SK-N-DZ (cell line): ENCODE measurements at regions not wholly inside any gene's neighbourhood (a gene's known extent, or its start where the extent isn't known, plus 50 kb on each side); places are given as distances from the start of the nearest gene placed in this dataset.
"Not testable (repeated sequence)": the region's sequence is repeated elsewhere in the genome, so short reads cannot be mapped to it uniquely, and the experiment has no call there.

Experiments
- DNase-seq: peaks from one replicate; pipeline ENCODE4 v3.0.0-alpha.2; 2015; ENCODE audit warnings: low spot score

- DNase-seq: not testable (repeated sequence)
Observed at GRCh38 chr6:103092414-103092813, 1698.9 kb downstream of the GRIK2 start.

GRCh38 chr6:103085801-103086200 lies 1692.3 kb downstream of the GRIK2 start:
- no peak for DNase-seq

- peak; percentile 86 for DNase-seq
Observed at GRCh38 chr6:103081876-103082630, 1688.5 kb downstream of the GRIK2 start.

- DNase-seq: peak; percentile 57
Observed at GRCh38 chr6:103081126-103081525, 1687.6 kb downstream of the GRIK2 start.

- DNase-seq: no peak
Observed at GRCh38 chr6:103080497-103080896, 1687.0 kb downstream of the GRIK2 start.

- DNase-seq: no peak
Observed at GRCh38 chr6:103079867-103080266, 1686.4 kb downstream of the GRIK2 start.

GRCh38 chr6:103062136-103062535 lies 1668.6 kb downstream of the GRIK2 start:
- DNase-seq: no peak

- no peak for DNase-seq
Observed at GRCh38 chr6:103047567-103047966, 1654.1 kb downstream of the GRIK2 start.

GRCh38 chr6:103042336-103042735 lies 1648.8 kb downstream of the GRIK2 start:
- peak; percentile 23 for DNase-seq

GRCh38 chr6:103036846-103037245 lies 1643.3 kb downstream of the GRIK2 start:
- peak; percentile 2 for DNase-seq

- DNase-seq: no peak
Observed at GRCh38 chr6:103027271-103027931, 1633.9 kb downstream of the GRIK2 start.

- DNase-seq: no peak
Observed at GRCh38 chr6:103018426-103018825, 1624.9 kb downstream of the GRIK2 start.

- no peak for DNase-seq
Observed at GRCh38 chr6:103017878-103018277, 1624.4 kb downstream of the GRIK2 start.

GRCh38 chr6:103011605-103012004 lies 1618.1 kb downstream of the GRIK2 start:
- no peak for DNase-seq

GRCh38 chr6:103002282-103002681 lies 1608.8 kb downstream of the GRIK2 start:
- DNase-seq: no peak

GRCh38 chr6:103001724-103002123 lies 1608.2 kb downstream of the GRIK2 start:
- DNase-seq: no peak

GRCh38 chr6:103000688-103001087 lies 1607.2 kb downstream of the GRIK2 start:
- no peak for DNase-seq

GRCh38 chr6:102995491-102995890 lies 1602.0 kb downstream of the GRIK2 start:
- no peak for DNase-seq

- no peak for DNase-seq
Observed at GRCh38 chr6:102994866-102995265, 1601.4 kb downstream of the GRIK2 start.

GRCh38 chr6:102986086-102986485 lies 1592.6 kb downstream of the GRIK2 start:
- no peak for DNase-seq

- DNase-seq: no peak
Observed at GRCh38 chr6:102984357-102984756, 1590.8 kb downstream of the GRIK2 start.

GRCh38 chr6:102981490-102982015 lies 1588.0 kb downstream of the GRIK2 start:
- peak; percentile 60 for DNase-seq

- DNase-seq: no peak
Observed at GRCh38 chr6:102980951-102981350, 1587.4 kb downstream of the GRIK2 start.
